ENCODE measurements at regions not wholly inside any gene's neighbourhood (a gene's known extent, or its start where the extent isn't known, plus 50 kb on each side); places are given as distances from the start of the nearest gene placed in this dataset.

- no peak for DNase-seq
- no peak overlapping the region for H3K9ac ChIP-seq (ENCODE audit: low read length)
- peak overlapping the region in 1 of 2 experiments; percentile 15 for H3K14ac ChIP-seq (ENCODE audit: low read length in 2 of 2)
- H3K4ac ChIP-seq (ENCODE audit: low read depth in 1 of 2, low read length in 2 of 2): no peak overlapping the region
- H2AFZ ChIP-seq (ENCODE audit: low read depth, low read length): no peak overlapping the region
- no peak overlapping the region for H3K4me2 ChIP-seq (ENCODE audit: low read length, poor library complexity, severe bottlenecking)
- H3K27ac ChIP-seq (ENCODE audit: low read length, poor library complexity, severe bottlenecking): no peak overlapping the region
- H3K23ac ChIP-seq (ENCODE audit: low read length in 2 of 2): no peak overlapping the region
- H3K4me3 ChIP-seq (ENCODE audit: insufficient read depth in 1 of 2, low read depth in 1 of 2, low read length in 2 of 2): no peak overlapping the region
- no peaks in the 10 kb centered on the region for H3K9me3 ChIP-seq (ENCODE audit: control insufficient read depth, low read length)
- H3K18ac ChIP-seq (ENCODE audit: low read depth in 1 of 2, low read length in 2 of 2): no peak overlapping the region
- no peaks in the 10 kb centered on the region for H3K36me3 ChIP-seq (ENCODE audit: control insufficient read depth in 1 of 2, insufficient read depth in 2 of 2, low read depth in 1 of 2, low read length in 2 of 2)
- no peak overlapping the region for H2BK5ac ChIP-seq (ENCODE audit: low read depth, low read length, poor library complexity, severe bottlenecking)
- no peak overlapping the region for H4K8ac ChIP-seq (ENCODE audit: low read length)
- H3K27me3 ChIP-seq (ENCODE audit: control insufficient read depth in 1 of 2, insufficient read depth in 1 of 2, low read length in 2 of 2): peaks cover 52 to 75% of the 10 kb centered on the region in 2 experiments
- no peak overlapping the region for H2BK120ac ChIP-seq (ENCODE audit: low read depth, low read length)
- H3K79me1 ChIP-seq (replicated peaks; ENCODE audit: low read length, poor library complexity, severe bottlenecking): no peaks in the 10 kb centered on the region
- H4K91ac ChIP-seq (ENCODE audit: low read length): no peak overlapping the region
- no peak overlapping the region for H2AK5ac ChIP-seq (ENCODE audit: low read length, severe bottlenecking)
- no peak overlapping the region for H2BK15ac ChIP-seq (ENCODE audit: low read depth, poor library complexity, severe bottlenecking)
- no peak overlapping the region for H2BK12ac ChIP-seq (ENCODE audit: low read length in 2 of 2)
- WGBS: 75% methylated on average over 2 of the region's 3 CpGs
- no peaks in the 10 kb centered on the region for H3K4me1 ChIP-seq (ENCODE audit: control insufficient read depth, insufficient read depth, low read depth, low read length)
Observed at GRCh38 chr1:223486366-223486765, 93.2 kb downstream of the CCDC185 start.

GRCh38 chr1:223486932-223487886 lies 94.0 kb downstream of the CCDC185 start:
- Histone ChIP-seq H2BK120ac (ENCODE audit: low read depth, low read length) (no peak overlapping the region), H3K36me3 (ENCODE audit: control insufficient read depth in 1 of 2, insufficient read depth in 2 of 2, low read depth in 1 of 2, low read length in 2 of 2) (no peaks in the 10 kb centered on the region), H3K4me2 (ENCODE audit: low read length, poor library complexity, severe bottlenecking) (no peak overlapping the region), H3K79me1 (replicated peaks; ENCODE audit: low read length, poor library complexity, severe bottlenecking) (no peaks in the 10 kb centered on the region), H3K14ac (ENCODE audit: low read length in 2 of 2) (no peak overlapping the region), H3K9ac (ENCODE audit: low read length) (no peak overlapping the region), H3K4me1 (ENCODE audit: control insufficient read depth, insufficient read depth, low read depth, low read length) (no peaks in the 10 kb centered on the region), H2BK15ac (ENCODE audit: low read depth, poor library complexity, severe bottlenecking) (no peak overlapping the region), H3K4me3 (ENCODE audit: insufficient read depth in 1 of 2, low read depth in 1 of 2, low read length in 2 of 2) (no peak overlapping the region), H3K18ac (ENCODE audit: low read depth in 1 of 2, low read length in 2 of 2) (no peak overlapping the region), H2BK5ac (ENCODE audit: low read depth, low read length, poor library complexity, severe bottlenecking) (no peak overlapping the region), H4K8ac (ENCODE audit: low read length) (no peak overlapping the region), H2BK12ac (ENCODE audit: low read length in 2 of 2) (no peak overlapping the region), H3K27me3 (ENCODE audit: control insufficient read depth in 1 of 2, insufficient read depth in 1 of 2, low read length in 2 of 2) (peaks cover 52 to 67% of the 10 kb centered on the region in 2 experiments), H4K91ac (ENCODE audit: low read length) (no peak overlapping the region), H3K23ac (ENCODE audit: low read length in 2 of 2) (no peak overlapping the region), H3K4ac (ENCODE audit: low read depth in 1 of 2, low read length in 2 of 2) (no peak overlapping the region), H2AK5ac (ENCODE audit: low read length, severe bottlenecking) (no peak overlapping the region), H3K9me3 (ENCODE audit: control insufficient read depth, low read length) (no peaks in the 10 kb centered on the region), H2AFZ (ENCODE audit: low read depth, low read length) (no peak overlapping the region), H3K27ac (ENCODE audit: low read length, poor library complexity, severe bottlenecking) (no peak overlapping the region)
- DNase-seq: no peak
- 73% methylated on average over 4 of the region's 10 CpGs for WGBS

- Histone ChIP-seq H3K27me3 (ENCODE audit: control insufficient read depth in 1 of 2, insufficient read depth in 1 of 2, low read length in 2 of 2) (peaks cover 52 to 61% of the 10 kb centered on the region in 2 experiments), H2AK5ac (ENCODE audit: low read length, severe bottlenecking) (no peak overlapping the region), H3K4me1 (ENCODE audit: control insufficient read depth, insufficient read depth, low read depth, low read length) (no peaks in the 10 kb centered on the region), H3K4me3 (ENCODE audit: insufficient read depth in 1 of 2, low read depth in 1 of 2, low read length in 2 of 2) (no peak overlapping the region), H3K4me2 (ENCODE audit: low read length, poor library complexity, severe bottlenecking) (no peak overlapping the region), H3K79me1 (replicated peaks; ENCODE audit: low read length, poor library complexity, severe bottlenecking) (no peaks in the 10 kb centered on the region), H2BK12ac (ENCODE audit: low read length in 2 of 2) (no peak overlapping the region), H3K9ac (ENCODE audit: low read length) (no peak overlapping the region), H3K27ac (ENCODE audit: low read length, poor library complexity, severe bottlenecking) (no peak overlapping the region), H2BK120ac (ENCODE audit: low read depth, low read length) (no peak overlapping the region), H3K4ac (ENCODE audit: low read depth in 1 of 2, low read length in 2 of 2) (no peak overlapping the region), H4K91ac (ENCODE audit: low read length) (no peak overlapping the region), H3K36me3 (ENCODE audit: control insufficient read depth in 1 of 2, insufficient read depth in 2 of 2, low read depth in 1 of 2, low read length in 2 of 2) (no peaks in the 10 kb centered on the region), H3K9me3 (ENCODE audit: control insufficient read depth, low read length) (no peaks in the 10 kb centered on the region), H4K8ac (ENCODE audit: low read length) (no peak overlapping the region), H2BK5ac (ENCODE audit: low read depth, low read length, poor library complexity, severe bottlenecking) (no peak overlapping the region), H3K14ac (ENCODE audit: low read length in 2 of 2) (no peak overlapping the region), H2AFZ (ENCODE audit: low read depth, low read length) (no peak overlapping the region), H3K18ac (ENCODE audit: low read depth in 1 of 2, low read length in 2 of 2) (no peak overlapping the region), H3K23ac (ENCODE audit: low read length in 2 of 2) (no peak overlapping the region), H2BK15ac (ENCODE audit: low read depth, poor library complexity, severe bottlenecking) (no peak overlapping the region)
- WGBS: 85% methylated on average over 5 of the region's 5 CpGs
- DNase-seq: no peak
Observed at GRCh38 chr1:223487887-223488259, 94.7 kb downstream of the CCDC185 start.

GRCh38 chr1:223489439-223489838 lies 96.2 kb downstream of the CCDC185 start:
- Histone ChIP-seq H3K36me3 (ENCODE audit: control insufficient read depth in 1 of 2, insufficient read depth in 2 of 2, low read depth in 1 of 2, low read length in 2 of 2) (no peaks in the 10 kb centered on the region), H3K14ac (ENCODE audit: low read length in 2 of 2) (no peak overlapping the region), H3K18ac (ENCODE audit: low read depth in 1 of 2, low read length in 2 of 2) (no peak overlapping the region), H4K91ac (ENCODE audit: low read length) (no peak overlapping the region), H2BK12ac (ENCODE audit: low read length in 2 of 2) (no peak overlapping the region), H2BK15ac (ENCODE audit: low read depth, poor library complexity, severe bottlenecking) (no peak overlapping the region), H3K4ac (ENCODE audit: low read depth in 1 of 2, low read length in 2 of 2) (no peak overlapping the region), H3K23ac (ENCODE audit: low read length in 2 of 2) (no peak overlapping the region), H2BK5ac (ENCODE audit: low read depth, low read length, poor library complexity, severe bottlenecking) (no peak overlapping the region), H2BK120ac (ENCODE audit: low read depth, low read length) (no peak overlapping the region), H3K27ac (ENCODE audit: low read length, poor library complexity, severe bottlenecking) (no peak overlapping the region), H3K27me3 (ENCODE audit: control insufficient read depth in 1 of 2, insufficient read depth in 1 of 2, low read length in 2 of 2) (peaks cover 38 to 50% of the 10 kb centered on the region in 2 experiments), H3K4me3 (ENCODE audit: insufficient read depth in 1 of 2, low read depth in 1 of 2, low read length in 2 of 2) (no peak overlapping the region), H2AK5ac (ENCODE audit: low read length, severe bottlenecking) (no peak overlapping the region), H3K79me1 (replicated peaks; ENCODE audit: low read length, poor library complexity, severe bottlenecking) (no peaks in the 10 kb centered on the region), H4K8ac (ENCODE audit: low read length) (no peak overlapping the region), H2AFZ (ENCODE audit: low read depth, low read length) (no peak overlapping the region), H3K9me3 (ENCODE audit: control insufficient read depth, low read length) (no peaks in the 10 kb centered on the region), H3K4me1 (ENCODE audit: control insufficient read depth, insufficient read depth, low read depth, low read length) (no peaks in the 10 kb centered on the region), H3K4me2 (ENCODE audit: low read length, poor library complexity, severe bottlenecking) (no peak overlapping the region), H3K9ac (ENCODE audit: low read length) (no peak overlapping the region)
- DNase-seq: no peak
- WGBS: 62% methylated on average over 5 of the region's 5 CpGs

Measured in mesenchymal stem cell (in vitro differentiated cells and primary cell).